ENCODE measurements at regions not wholly inside any gene's neighbourhood (a gene's known extent, or its start where the extent isn't known, plus 50 kb on each side); places are given as distances from the start of the nearest gene placed in this dataset.

DNA sequence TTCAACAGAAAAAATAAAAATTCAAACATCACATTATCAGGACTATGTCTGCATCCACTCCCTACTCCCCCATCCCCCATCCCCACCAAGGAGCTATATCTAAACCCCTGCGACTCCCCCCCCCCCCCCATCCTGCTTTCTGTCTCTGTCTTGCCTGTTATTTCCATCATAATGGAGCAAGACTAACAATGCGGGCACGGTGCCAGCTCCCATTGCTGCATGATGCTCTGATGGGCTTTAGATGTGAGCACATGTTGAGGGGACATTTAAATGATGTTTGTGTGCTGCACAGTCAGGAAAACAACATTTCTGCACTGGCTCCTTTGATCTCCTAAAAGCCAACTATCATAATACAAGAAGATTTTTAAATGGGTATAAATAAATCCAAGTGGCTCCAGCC, 644.2 kb upstream of the SETBP1 start:
- Histone ChIP-seq H3K27me3 (ENCODE audit: control insufficient read depth in 3 of 3, insufficient read depth in 3 of 3, low read length in 3 of 3) (no peaks in the 10 kb centered on the region), H3K9me3 (ENCODE audit: control insufficient read depth in 2 of 2, insufficient read depth in 1 of 2, low read depth in 1 of 2, low read length in 1 of 2) (peaks cover 0 to 2% of the 10 kb centered on the region in 2 donors), H3K27ac (ENCODE audit: low read depth in 1 of 3, low read length in 2 of 3) (no peak overlapping the region), H3K36me3 (ENCODE audit: control insufficient read depth in 3 of 3, insufficient read depth in 2 of 3, low read depth in 1 of 3, low read length in 3 of 3) (no peaks in the 10 kb centered on the region), H3K4me1 (ENCODE audit: control insufficient read depth in 3 of 3, insufficient read depth in 2 of 3, low read depth in 1 of 3, low read length in 2 of 3) (peaks cover 0 to 3% (median 0%) of the 10 kb centered on the region in 3 donors), H3K4me3 (ENCODE audit: low read depth in 1 of 3, low read length in 3 of 3) (no peak overlapping the region)
- DNase-seq (no peak), FAIRE-seq (no peak)
- WGBS, 3 donors = 40 to 56% (median 53%) methylated on average over 3 of the region's 3 CpGs

DNA sequence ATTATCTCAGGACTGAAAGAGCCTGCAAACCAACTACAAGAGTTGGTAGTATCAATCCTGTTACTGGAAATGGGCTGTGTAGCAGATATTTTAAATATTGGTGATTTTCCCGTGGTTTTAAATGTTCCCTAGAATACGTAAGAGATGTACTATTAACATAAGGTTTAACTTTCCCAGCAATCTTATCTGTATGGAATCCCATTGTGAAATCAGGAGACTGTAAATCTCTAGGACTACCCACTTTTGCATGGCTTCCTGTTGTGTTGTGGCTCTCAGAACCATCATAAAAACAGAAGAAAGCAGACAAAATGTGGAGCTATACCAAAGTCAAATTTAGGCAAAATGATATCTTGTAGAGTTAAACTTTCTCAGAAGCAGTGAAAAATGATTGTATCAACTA, 641.5 kb upstream of the SETBP1 start:
- Histone ChIP-seq H3K4me3 (ENCODE audit: low read depth in 1 of 3, low read length in 3 of 3) (no peak overlapping the region), H3K4me1 (ENCODE audit: control insufficient read depth in 3 of 3, insufficient read depth in 2 of 3, low read depth in 1 of 3, low read length in 2 of 3) (peaks cover 0 to 3% (median 0%) of the 10 kb centered on the region in 3 donors), H3K27ac (ENCODE audit: low read depth in 1 of 3, low read length in 2 of 3) (no peak overlapping the region), H3K27me3 (ENCODE audit: control insufficient read depth in 3 of 3, insufficient read depth in 3 of 3, low read length in 3 of 3) (no peaks in the 10 kb centered on the region), H3K36me3 (ENCODE audit: control insufficient read depth in 3 of 3, insufficient read depth in 2 of 3, low read depth in 1 of 3, low read length in 3 of 3) (no peaks in the 10 kb centered on the region), H3K9me3 (ENCODE audit: control insufficient read depth in 2 of 2, insufficient read depth in 1 of 2, low read depth in 1 of 2, low read length in 1 of 2) (no peaks in the 10 kb centered on the region)
- FAIRE-seq = no peak
- WGBS, 3 donors = 79 to 90% (median 82%) methylated on average over 2 of the region's 2 CpGs
- no peak for DNase-seq

DNA sequence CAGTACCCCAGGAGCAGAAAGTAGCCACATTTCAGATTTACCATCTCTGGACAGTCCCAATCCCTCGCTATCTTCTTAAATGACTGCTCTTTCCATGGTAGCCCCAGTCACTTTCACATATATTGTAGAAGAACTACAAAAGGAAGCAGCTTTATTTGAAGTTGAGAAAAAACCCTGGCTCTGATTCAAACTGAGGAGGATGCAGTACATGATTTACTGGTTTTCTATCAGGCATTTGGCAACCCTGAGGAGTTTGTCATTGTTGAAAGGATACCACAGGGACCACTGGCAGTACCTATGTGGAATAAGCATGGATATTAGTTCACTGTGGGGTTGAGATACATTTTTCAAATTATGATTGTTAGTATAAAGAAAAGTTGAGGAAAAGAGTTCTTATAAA, 640.9 kb upstream of the SETBP1 start:
- Histone ChIP-seq H3K27me3 (ENCODE audit: control insufficient read depth in 3 of 3, insufficient read depth in 3 of 3, low read length in 3 of 3) (no peaks in the 10 kb centered on the region), H3K36me3 (ENCODE audit: control insufficient read depth in 3 of 3, insufficient read depth in 2 of 3, low read depth in 1 of 3, low read length in 3 of 3) (no peaks in the 10 kb centered on the region), H3K27ac (ENCODE audit: low read depth in 1 of 3, low read length in 2 of 3) (no peak overlapping the region), H3K4me3 (ENCODE audit: low read depth in 1 of 3, low read length in 3 of 3) (no peak overlapping the region), H3K9me3 (ENCODE audit: control insufficient read depth in 2 of 2, insufficient read depth in 1 of 2, low read depth in 1 of 2, low read length in 1 of 2) (no peaks in the 10 kb centered on the region), H3K4me1 (ENCODE audit: control insufficient read depth in 3 of 3, insufficient read depth in 2 of 3, low read depth in 1 of 3, low read length in 2 of 3) (peaks cover 0 to 3% (median 0%) of the 10 kb centered on the region in 3 donors)
- no peak for FAIRE-seq
- no peak for DNase-seq
- 59 to 82% (median 75%) methylated on average over 1 of the region's 1 CpG for WGBS, 3 donors

DNA sequence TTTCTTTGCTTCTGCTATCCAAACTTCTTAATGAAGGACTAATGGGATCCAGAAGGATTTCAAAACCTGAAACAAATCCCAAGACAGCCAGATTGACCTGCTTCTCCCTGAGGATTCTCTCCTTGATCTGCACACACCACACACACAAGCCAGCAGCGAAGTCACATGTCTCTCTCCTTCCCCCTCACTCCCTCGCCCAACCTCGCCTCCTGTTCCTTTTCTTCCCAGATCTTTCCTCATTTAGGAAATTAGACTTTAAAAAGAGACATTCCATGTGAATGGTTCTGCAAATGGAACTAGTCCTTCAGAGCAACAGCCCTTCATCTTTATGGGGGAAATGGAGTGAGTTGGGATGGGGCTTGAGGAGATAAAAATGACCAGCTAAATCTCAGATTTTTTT, 639.1 kb upstream of the SETBP1 start:
- Histone ChIP-seq H3K36me3 (ENCODE audit: control insufficient read depth in 3 of 3, insufficient read depth in 2 of 3, low read depth in 1 of 3, low read length in 3 of 3) (no peaks in the 10 kb centered on the region), H3K4me1 (ENCODE audit: control insufficient read depth in 3 of 3, insufficient read depth in 2 of 3, low read depth in 1 of 3, low read length in 2 of 3) (no peaks in the 10 kb centered on the region), H3K27me3 (ENCODE audit: control insufficient read depth in 3 of 3, insufficient read depth in 3 of 3, low read length in 3 of 3) (no peaks in the 10 kb centered on the region), H3K4me3 (ENCODE audit: low read depth in 1 of 3, low read length in 3 of 3) (no peak overlapping the region), H3K27ac (ENCODE audit: low read depth in 1 of 3, low read length in 2 of 3) (no peak overlapping the region), H3K9me3 (ENCODE audit: control insufficient read depth in 2 of 2, insufficient read depth in 1 of 2, low read depth in 1 of 2, low read length in 1 of 2) (no peaks in the 10 kb centered on the region)
- DNase-seq (no peak), FAIRE-seq (no peak)
- 74 to 84% (median 81%) methylated on average over 3 of the region's 3 CpGs for WGBS, 3 donors

DNA sequence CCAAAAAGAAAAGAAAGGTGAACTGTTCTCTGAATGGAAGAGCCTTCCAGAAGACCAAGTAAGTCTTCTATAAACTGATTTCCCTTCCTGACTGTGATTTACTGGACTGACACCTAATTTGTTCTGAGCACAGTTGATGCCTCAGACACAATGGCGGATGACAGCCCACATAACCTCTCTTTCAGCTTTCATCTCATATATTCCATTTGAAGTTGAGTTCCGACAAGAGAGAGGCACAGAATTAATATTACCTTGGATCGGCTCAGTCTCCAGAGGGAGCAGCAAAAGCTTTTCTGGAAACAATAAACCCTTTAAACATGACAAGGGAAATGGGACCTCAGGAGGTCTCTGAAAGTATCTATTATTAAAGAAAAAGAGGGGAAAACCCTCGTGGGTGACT, 638.7 kb upstream of the SETBP1 start:
- Histone ChIP-seq H3K27ac (ENCODE audit: low read depth in 1 of 3, low read length in 2 of 3) (no peak overlapping the region), H3K4me3 (ENCODE audit: low read depth in 1 of 3, low read length in 3 of 3) (no peak overlapping the region), H3K4me1 (ENCODE audit: control insufficient read depth in 3 of 3, insufficient read depth in 2 of 3, low read depth in 1 of 3, low read length in 2 of 3) (no peaks in the 10 kb centered on the region), H3K36me3 (ENCODE audit: control insufficient read depth in 3 of 3, insufficient read depth in 2 of 3, low read depth in 1 of 3, low read length in 3 of 3) (no peaks in the 10 kb centered on the region), H3K27me3 (ENCODE audit: control insufficient read depth in 3 of 3, insufficient read depth in 3 of 3, low read length in 3 of 3) (no peaks in the 10 kb centered on the region), H3K9me3 (ENCODE audit: control insufficient read depth in 2 of 2, insufficient read depth in 1 of 2, low read depth in 1 of 2, low read length in 1 of 2) (no peaks in the 10 kb centered on the region)
- DNase-seq (no peak), FAIRE-seq (no peak)
- WGBS, 3 donors = 68 to 71% (median 70%) methylated on average over 4 of the region's 4 CpGs

DNA sequence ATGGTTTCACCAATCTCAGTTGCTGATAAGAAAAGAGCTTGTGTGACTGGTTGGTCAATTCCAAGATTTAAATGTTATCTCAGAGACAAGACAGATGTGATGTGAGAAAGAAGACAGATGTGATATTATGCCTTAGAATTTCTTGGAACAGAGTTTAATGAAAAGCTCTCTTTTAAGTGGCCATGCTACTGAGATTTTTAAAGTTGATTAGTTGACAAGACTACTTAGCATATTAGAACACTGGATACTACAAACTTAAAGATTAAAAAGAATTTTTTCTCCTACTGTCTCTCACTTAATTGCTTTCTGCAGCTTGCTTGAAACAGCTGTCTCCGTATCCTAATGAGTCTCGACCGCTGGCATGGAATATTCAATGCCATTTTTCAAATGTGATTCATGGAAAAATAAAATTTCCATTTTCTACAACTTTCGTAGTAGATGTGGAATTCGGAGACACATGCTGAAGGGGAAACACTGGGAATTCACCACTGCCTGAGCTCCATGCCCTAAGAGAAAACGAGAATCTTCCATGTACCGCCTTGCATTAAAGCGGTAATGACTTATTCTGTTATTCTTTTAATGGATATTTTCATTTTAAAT, 634.2 kb upstream of the SETBP1 start:
- H3K9me3 ChIP-seq (ENCODE audit: control insufficient read depth in 2 of 2, insufficient read depth in 1 of 2, low read depth in 1 of 2, low read length in 1 of 2) = no peaks in the 10 kb centered on the region
- no peak overlapping the region for H3K4me3 ChIP-seq (ENCODE audit: low read depth in 1 of 3, low read length in 3 of 3)
- H3K27me3 ChIP-seq (ENCODE audit: control insufficient read depth in 3 of 3, insufficient read depth in 3 of 3, low read length in 3 of 3) = no peaks in the 10 kb centered on the region
- no peak for DNase-seq
- WGBS, 3 donors = 85 to 88% (median 87%) methylated on average over 8 of the region's 8 CpGs
- no peaks in the 10 kb centered on the region for H3K4me1 ChIP-seq (ENCODE audit: control insufficient read depth in 3 of 3, insufficient read depth in 2 of 3, low read depth in 1 of 3, low read length in 2 of 3)
- H3K36me3 ChIP-seq (ENCODE audit: control insufficient read depth in 3 of 3, insufficient read depth in 2 of 3, low read depth in 1 of 3, low read length in 3 of 3) = no peaks in the 10 kb centered on the region
- H3K27ac ChIP-seq (ENCODE audit: low read depth in 1 of 3, low read length in 2 of 3) = no peak overlapping the region
- FAIRE-seq = no peak

DNA sequence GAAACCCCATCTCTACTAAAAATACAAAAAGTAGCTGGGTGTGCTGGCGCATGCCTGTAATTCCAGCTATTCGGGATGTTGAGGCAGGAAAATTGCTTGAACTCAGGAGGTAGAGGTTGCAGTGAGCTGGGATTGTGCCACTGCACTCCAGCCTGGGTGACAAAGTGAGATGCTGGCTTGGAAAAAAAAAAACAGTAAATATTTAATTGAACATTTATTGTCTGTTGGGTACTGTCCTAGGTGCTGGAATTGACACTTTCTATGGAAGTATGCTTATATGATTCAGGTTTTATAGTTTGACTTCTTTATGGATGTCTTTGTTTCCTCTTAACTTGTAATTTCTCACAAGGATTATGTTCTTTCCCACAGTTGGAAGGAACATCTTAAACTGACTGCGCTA, 633.1 kb upstream of the SETBP1 start:
- no peak for FAIRE-seq
- Histone ChIP-seq H3K36me3 (ENCODE audit: control insufficient read depth in 3 of 3, insufficient read depth in 2 of 3, low read depth in 1 of 3, low read length in 3 of 3) (no peaks in the 10 kb centered on the region), H3K27ac (ENCODE audit: low read depth in 1 of 3, low read length in 2 of 3) (no peak overlapping the region), H3K9me3 (ENCODE audit: control insufficient read depth in 2 of 2, insufficient read depth in 1 of 2, low read depth in 1 of 2, low read length in 1 of 2) (no peaks in the 10 kb centered on the region), H3K27me3 (ENCODE audit: control insufficient read depth in 3 of 3, insufficient read depth in 3 of 3, low read length in 3 of 3) (no peaks in the 10 kb centered on the region), H3K4me1 (ENCODE audit: control insufficient read depth in 3 of 3, insufficient read depth in 2 of 3, low read depth in 1 of 3, low read length in 2 of 3) (no peaks in the 10 kb centered on the region), H3K4me3 (ENCODE audit: low read depth in 1 of 3, low read length in 3 of 3) (no peak overlapping the region)
- WGBS, 3 donors = 89 to 92% (median 92%) methylated on average over 3 of the region's 3 CpGs
- DNase-seq = no peak

DNA sequence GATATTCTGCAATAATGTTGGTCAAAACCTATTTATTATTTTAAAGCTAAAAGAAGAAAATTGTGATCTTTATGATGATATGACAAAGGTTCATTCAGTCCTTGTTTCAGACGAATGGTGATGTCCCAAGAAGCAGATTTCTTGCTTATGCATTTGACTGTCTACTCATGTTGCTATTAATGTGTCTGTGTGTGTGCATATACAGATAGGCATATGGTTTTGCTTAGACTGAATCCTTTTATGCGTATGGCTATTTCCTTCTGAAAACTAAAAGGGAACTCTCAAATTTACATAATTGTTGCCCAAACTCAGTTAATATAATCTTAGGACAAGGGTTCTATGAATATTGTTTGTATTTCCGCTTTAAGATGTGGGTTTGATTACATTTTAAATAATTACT, 632.3 kb upstream of the SETBP1 start:
- Histone ChIP-seq H3K9me3 (ENCODE audit: control insufficient read depth in 2 of 2, insufficient read depth in 1 of 2, low read depth in 1 of 2, low read length in 1 of 2) (no peaks in the 10 kb centered on the region), H3K27me3 (ENCODE audit: control insufficient read depth in 3 of 3, insufficient read depth in 3 of 3, low read length in 3 of 3) (no peaks in the 10 kb centered on the region), H3K4me3 (ENCODE audit: low read depth in 1 of 3, low read length in 3 of 3) (no peak overlapping the region), H3K4me1 (ENCODE audit: control insufficient read depth in 3 of 3, insufficient read depth in 2 of 3, low read depth in 1 of 3, low read length in 2 of 3) (no peaks in the 10 kb centered on the region), H3K27ac (ENCODE audit: low read depth in 1 of 3, low read length in 2 of 3) (no peak overlapping the region), H3K36me3 (ENCODE audit: control insufficient read depth in 3 of 3, insufficient read depth in 2 of 3, low read depth in 1 of 3, low read length in 3 of 3) (no peaks in the 10 kb centered on the region)
- WGBS, 3 donors = 82 to 84% (median 83%) methylated on average over 3 of the region's 3 CpGs
- FAIRE-seq = no peak
- no peak for DNase-seq

DNA sequence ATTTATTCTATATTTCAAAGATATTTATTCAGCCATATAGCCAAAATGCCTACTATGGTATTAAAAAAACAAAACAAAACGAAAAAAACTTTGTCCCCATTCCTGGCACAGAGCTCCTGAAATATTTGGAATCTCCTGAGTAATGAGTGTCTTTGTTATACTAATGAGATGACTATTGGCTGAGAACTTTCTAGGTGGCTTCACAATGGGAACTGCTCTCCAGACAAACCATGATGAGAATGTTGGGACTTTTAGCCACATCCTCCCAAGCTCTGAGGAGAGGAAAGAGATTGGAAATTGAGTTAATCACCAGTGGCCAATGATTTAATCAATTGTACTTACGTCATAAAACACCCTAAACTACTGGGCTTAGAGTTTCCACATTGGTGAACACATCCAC, 631.8 kb upstream of the SETBP1 start:
- no peak overlapping the region for H3K4me3 ChIP-seq (ENCODE audit: low read depth in 1 of 3, low read length in 3 of 3)
- DNase-seq (no peak), FAIRE-seq (no peak)
- WGBS, 3 donors = 52 to 63% (median 58%) methylated on average over 2 of the region's 2 CpGs
- H3K9me3 ChIP-seq (ENCODE audit: control insufficient read depth in 2 of 2, insufficient read depth in 1 of 2, low read depth in 1 of 2, low read length in 1 of 2) = no peaks in the 10 kb centered on the region
- H3K36me3 ChIP-seq (ENCODE audit: control insufficient read depth in 3 of 3, insufficient read depth in 2 of 3, low read depth in 1 of 3, low read length in 3 of 3) = no peaks in the 10 kb centered on the region
- H3K27ac ChIP-seq (ENCODE audit: low read depth in 1 of 3, low read length in 2 of 3) = no peak overlapping the region
- no peaks in the 10 kb centered on the region for H3K4me1 ChIP-seq (ENCODE audit: control insufficient read depth in 3 of 3, insufficient read depth in 2 of 3, low read depth in 1 of 3, low read length in 2 of 3)
- H3K27me3 ChIP-seq (ENCODE audit: control insufficient read depth in 3 of 3, insufficient read depth in 3 of 3, low read length in 3 of 3) = no peaks in the 10 kb centered on the region
